WTC11 (cell line): ENCODE measurements at regions not wholly inside any gene's neighbourhood (a gene's known extent, or its start where the extent isn't known, plus 50 kb on each side); places are given as distances from the start of the nearest gene placed in this dataset.
"Not testable (repeated sequence)": the region's sequence is repeated elsewhere in the genome, so short reads cannot be mapped to it uniquely, and the experiment has no call there.

Experiments
- ATAC-seq: fragments of 200-7000 bp; cut with Tn5 transposase; 2 replicates; pipeline ENCODE4 v1.10.0; 2021; ENCODE audit warnings: mild to moderate bottlenecking, moderate library complexity
- CTCF ChIA-PET: fragments of 300-600 bp; sonication (Branson Sonifier 250); formaldehyde crosslinking; loops from one replicate; lab custom pipeline; 2021; ENCODE audit warnings: antibody characterized with exemption; lab: Charles Lee
- POLR2A ChIA-PET: fragments of 350-600 bp; sonication (Branson Sonifier 250); formaldehyde crosslinking; loops from one replicate; lab custom pipeline; 2021; ENCODE audit warnings: antibody characterized with exemption; lab: Charles Lee
- DNase-seq: peaks from one replicate; pipeline ENCODE4 v3.0.0; 2021; ENCODE audit warnings: low spot score
- H3K27ac Mint-ChIP-seq: 2 replicates; pipeline ENCODE4 v1.8.0; 2021; ENCODE audit warnings: mixed read lengths
- H3K27me3 Mint-ChIP-seq: 2 replicates; pipeline ENCODE4 v1.8.0; 2021; ENCODE audit warnings: low read depth, mild to moderate bottlenecking, moderate library complexity, mixed read lengths
- H3K36me3 Mint-ChIP-seq: 2 replicates; pipeline ENCODE4 v1.8.0; 2021; ENCODE audit warnings: mixed read lengths
- H3K4me1 Mint-ChIP-seq: 2 replicates; pipeline ENCODE4 v1.8.0; 2022; ENCODE audit warnings: mixed read lengths
- H3K4me3 Mint-ChIP-seq: 2 replicates; pipeline ENCODE4 v1.8.0; 2021; ENCODE audit warnings: mild to moderate bottlenecking, moderate library complexity, mixed read lengths
- H3K9me3 Mint-ChIP-seq: 2 replicates; pipeline ENCODE4 v1.8.0; 2021; ENCODE audit warnings: mixed read lengths
- ATF1 ChIP-seq: sonication (generic); formaldehyde crosslinking; IDR thresholded peaks from 2 replicates; pipeline ENCODE4 v1.8.1; 2023; ENCODE audit warnings: mild to moderate bottlenecking, moderate library complexity, missing genetic modification reagents
- E2F4 ChIP-seq: sonication (generic); formaldehyde crosslinking; IDR thresholded peaks from 2 replicates; pipeline ENCODE4 v1.8.1; 2022; ENCODE audit warnings: low read depth, mild to moderate bottlenecking, moderate library complexity, missing genetic modification reagents, borderline replicate concordance
- FOXP4 ChIP-seq: sonication (generic); formaldehyde crosslinking; IDR thresholded peaks from 2 replicates; pipeline ENCODE4 v1.8.0; 2022; ENCODE audit warnings: mild to moderate bottlenecking, missing genetic modification reagents
- KAT7 ChIP-seq: sonication (generic); formaldehyde crosslinking; IDR thresholded peaks from 2 replicates; pipeline ENCODE4 v1.8.1; 2023; ENCODE audit warnings: missing genetic modification reagents, mild to moderate bottlenecking, borderline replicate concordance
- MYBL2 ChIP-seq: sonication (generic); formaldehyde crosslinking; IDR thresholded peaks from 2 replicates; pipeline ENCODE4 v1.8.1; 2023; ENCODE audit warnings: mild to moderate bottlenecking, moderate library complexity, missing genetic modification reagents
- OVOL2 ChIP-seq: fragments of 250-450 bp; sonication (Bioruptor Pico); IDR thresholded peaks from 2 replicates; pipeline ENCODE4 v1.9.0; 2021; ENCODE audit warnings: mild to moderate bottlenecking, borderline replicate concordance
- PRRX2 ChIP-seq: fragments of 250-450 bp; sonication (Bioruptor Pico); IDR thresholded peaks from 2 replicates; pipeline ENCODE4 v1.8.0; 2021; ENCODE audit warnings: mild to moderate bottlenecking
- RELA ChIP-seq: sonication (generic); formaldehyde crosslinking; IDR thresholded peaks from 2 replicates; pipeline ENCODE4 v1.8.1; 2022; ENCODE audit warnings: missing genetic modification reagents, mild to moderate bottlenecking, borderline replicate concordance
- SMAD3 ChIP-seq: sonication (generic); formaldehyde crosslinking; IDR thresholded peaks from 2 replicates; pipeline ENCODE4 v1.8.0; 2022; ENCODE audit warnings: missing genetic modification reagents, mild to moderate bottlenecking, borderline replicate concordance
- STAT6 ChIP-seq: sonication (generic); formaldehyde crosslinking; conservative IDR thresholded peaks from 2 replicates; pipeline ENCODE4 v1.8.1; 2023; ENCODE audit warnings: mild to moderate bottlenecking, low read depth, missing genetic modification reagents, moderate library complexity
- ZBTB43 ChIP-seq: sonication (generic); formaldehyde crosslinking; IDR thresholded peaks from 2 replicates; pipeline ENCODE4 v1.8.1; 2023; ENCODE audit warnings: mild to moderate bottlenecking, missing genetic modification reagents
- ZNF232 ChIP-seq: sonication (generic); formaldehyde crosslinking; IDR thresholded peaks from 2 replicates; pipeline ENCODE4 v1.8.0; 2022; ENCODE audit warnings: mild to moderate bottlenecking, missing genetic modification reagents
- ZNF416 ChIP-seq: fragments of 250-450 bp; sonication (Bioruptor Pico); IDR thresholded peaks from 2 replicates; pipeline ENCODE4 v1.9.0; 2021; ENCODE audit warnings: mild to moderate bottlenecking, inconsistent platforms

GRCh38 chr16:59612910-59613620 lies 878.9 kb upstream of the GOT2 start:
- H3K36me3 Mint-ChIP-seq, CTCF ChIA-PET, POLR2A ChIA-PET, H3K9me3 Mint-ChIP-seq: not testable (repeated sequence)
- peak; percentile 58 for ATAC-seq
- H3K4me3 Mint-ChIP-seq = 0 out of 2 replicates have a peak overlapping the region, but pooled peaks have one; percentile 22
- peak; percentile 14 for DNase-seq
- peaks cover 84% of the 10 kb centered on the region for H3K27me3 Mint-ChIP-seq
- H3K4me1 Mint-ChIP-seq = peaks cover 55% of the 10 kb centered on the region
- H3K27ac Mint-ChIP-seq = peak overlapping the region; percentile 85

- no peak overlapping the region for H3K4me3 Mint-ChIP-seq
- ChIA-PET CTCF (interaction anchor here (0.6 kb wide), 1 partner anchor 165 kb away, joined by 4 read pairs; no protein-coding TSS in a partner anchor), POLR2A (no interaction called here)
- H3K27me3 Mint-ChIP-seq = peaks cover 86% of the 10 kb centered on the region
- peaks cover 47% of the 10 kb centered on the region for H3K4me1 Mint-ChIP-seq
- ATAC-seq (peak; percentile 52), DNase-seq (no peak)
- no peak overlapping the region for H3K27ac Mint-ChIP-seq
- H3K36me3 Mint-ChIP-seq = 0 out of 2 replicates have a peak, but pooled peaks cover 5% of the 10 kb centered on the region
- TF ChIP-seq KAT7 (CRISPR knock-in tag) (no peak), RELA (CRISPR knock-in tag) (no peak), ZNF232 (CRISPR knock-in tag) (no peak), PRRX2 (no peak), ZNF416 (CRISPR knock-in tag) (no peak), ZBTB43 (CRISPR knock-in tag) (no peak), FOXP4 (CRISPR knock-in tag) (no peak), ATF1 (CRISPR knock-in tag) (no peak)
- peaks cover 5% of the 10 kb centered on the region; the same call in 1 of the 2 replicates for H3K9me3 Mint-ChIP-seq
Measured at GRCh38 chr16:59612094-59612493, 878.0 kb upstream of the GOT2 start.

- peaks cover 5% of the 10 kb centered on the region; the same call in 1 of the 2 replicates for H3K9me3 Mint-ChIP-seq
- POLR2A ChIA-PET = no interaction called here
Measured at GRCh38 chr16:59611556-59611955, 877.4 kb upstream of the GOT2 start.

More at GRCh38 chr16:59611556-59611955, 877.4 kb upstream of the GOT2 start:
- ATAC-seq (no peak), DNase-seq (no peak)
- Mint-ChIP-seq H3K27ac (no peak overlapping the region), H3K4me1 (peaks cover 47% of the 10 kb centered on the region), H3K36me3 (0 out of 2 replicates have a peak, but pooled peaks cover 5% of the 10 kb centered on the region), H3K27me3 (peaks cover 86% of the 10 kb centered on the region), H3K4me3 (no peak overlapping the region)
- TF ChIP-seq MYBL2 (no peak), E2F4 (CRISPR knock-in tag) (no peak), SMAD3 (CRISPR knock-in tag) (no peak), OVOL2 (no peak), STAT6 (no peak)
- CTCF ChIA-PET = no interaction called here
